GM19452 (cell line): ENCODE measurements at regions not wholly inside any gene's neighbourhood (a gene's known extent, or its start where the extent isn't known, plus 50 kb on each side); places are given as distances from the start of the nearest gene placed in this dataset.
A peak's percentile ranks its signal among the peaks of the same experiment; 100 is the strongest.

Experiments
- ATAC-seq: cut with Tn5 transposase; IDR thresholded peaks from one replicate; pipeline ENCODE4 v1.9.1; 2021; ENCODE audit not compliant: unreplicated experiment

DNA sequence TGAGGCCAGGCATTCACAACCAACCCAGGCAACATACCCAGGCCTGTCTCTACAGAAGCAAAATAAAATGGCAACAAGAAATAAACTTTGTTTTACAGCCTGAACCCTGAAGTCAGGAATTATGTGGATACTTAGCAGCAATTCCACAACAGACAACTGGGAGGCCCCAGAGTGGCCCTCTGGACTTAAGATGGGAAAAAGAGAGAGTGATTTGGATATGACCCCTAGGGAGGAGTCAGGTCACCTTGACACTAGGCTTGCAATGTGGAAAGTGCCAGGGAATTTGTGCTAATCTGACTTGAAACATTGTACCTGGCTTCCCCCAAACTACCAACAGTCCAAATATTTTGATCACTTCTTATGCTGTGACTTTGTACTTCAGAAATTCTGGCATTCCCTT is 193.1 kb downstream of the PARM1 start:
- ATAC-seq: no peak

DNA sequence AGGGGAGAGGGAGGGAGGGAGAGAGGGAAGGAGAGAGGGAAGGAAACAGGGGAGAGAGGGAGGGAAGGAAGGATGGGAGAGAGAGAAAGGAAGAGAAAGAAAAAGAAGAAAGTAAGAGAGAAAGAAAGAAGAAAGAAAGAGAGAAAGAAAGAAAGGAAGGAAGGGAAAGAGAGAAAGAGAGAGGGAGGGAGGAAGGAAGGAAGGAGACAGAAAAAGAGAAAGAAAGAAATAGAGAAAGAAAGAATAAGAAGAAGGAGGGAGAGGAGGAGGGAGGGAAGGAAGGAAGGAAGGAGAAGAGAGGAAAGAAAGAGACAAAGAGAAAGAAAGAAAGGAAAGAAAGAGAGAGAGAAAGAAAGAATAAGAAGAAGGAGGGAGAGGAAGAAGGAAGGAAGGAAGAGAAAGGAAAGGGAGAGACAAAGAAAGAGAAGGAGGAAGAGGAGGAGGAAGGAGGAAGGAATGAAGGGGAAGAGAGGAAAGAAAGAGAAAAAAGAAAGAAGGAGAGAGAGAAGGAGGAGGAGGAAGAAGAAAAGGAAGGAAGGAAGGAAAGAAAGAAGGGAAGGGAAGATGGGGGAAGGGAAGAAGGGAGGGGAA is 189.6 kb downstream of the PARM1 start:
- ATAC-seq: no peak

DNA sequence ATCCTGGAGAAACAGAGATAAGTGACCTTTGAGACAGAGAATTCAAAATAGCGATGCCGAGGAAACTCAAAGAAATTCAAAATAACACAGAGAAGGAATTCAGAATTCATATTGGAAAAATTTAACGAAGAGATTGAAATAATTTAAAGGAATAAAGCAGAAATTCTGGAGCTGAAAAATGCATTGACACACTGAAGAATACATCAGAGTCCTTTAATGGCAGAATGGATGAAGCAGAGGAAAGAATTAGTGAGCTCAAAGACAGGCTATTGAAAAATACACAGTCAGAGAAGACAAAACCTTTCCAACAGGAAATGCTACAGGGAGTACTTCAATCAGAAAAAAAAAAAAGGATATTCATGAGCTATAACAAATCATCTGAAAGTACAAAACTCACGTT is 185.8 kb downstream of the PARM1 start:
- ATAC-seq: no peak

GRCh38 chr4:75110061-75110460 is 177.1 kb downstream of the PARM1 start:
- no peak for ATAC-seq

- peak; percentile 71 for ATAC-seq
Measured at GRCh38 chr4:75107755-75108612, 175.1 kb downstream of the PARM1 start.

DNA sequence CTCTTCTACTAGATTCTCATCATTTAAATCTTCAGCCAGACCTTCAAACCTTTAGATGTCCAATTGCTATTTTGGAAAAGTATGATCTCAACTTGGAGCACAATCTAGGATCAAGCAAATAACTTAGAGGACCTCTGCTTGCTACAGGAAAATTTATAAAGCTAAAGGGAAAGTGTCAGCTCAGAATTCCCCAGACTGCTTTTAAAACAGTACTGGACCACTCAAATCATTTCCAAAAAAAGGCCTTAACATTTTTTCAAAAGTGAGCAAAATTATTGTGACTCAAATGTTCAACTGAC is 169.8 kb downstream of the PARM1 start:
- ATAC-seq: no peak

DNA sequence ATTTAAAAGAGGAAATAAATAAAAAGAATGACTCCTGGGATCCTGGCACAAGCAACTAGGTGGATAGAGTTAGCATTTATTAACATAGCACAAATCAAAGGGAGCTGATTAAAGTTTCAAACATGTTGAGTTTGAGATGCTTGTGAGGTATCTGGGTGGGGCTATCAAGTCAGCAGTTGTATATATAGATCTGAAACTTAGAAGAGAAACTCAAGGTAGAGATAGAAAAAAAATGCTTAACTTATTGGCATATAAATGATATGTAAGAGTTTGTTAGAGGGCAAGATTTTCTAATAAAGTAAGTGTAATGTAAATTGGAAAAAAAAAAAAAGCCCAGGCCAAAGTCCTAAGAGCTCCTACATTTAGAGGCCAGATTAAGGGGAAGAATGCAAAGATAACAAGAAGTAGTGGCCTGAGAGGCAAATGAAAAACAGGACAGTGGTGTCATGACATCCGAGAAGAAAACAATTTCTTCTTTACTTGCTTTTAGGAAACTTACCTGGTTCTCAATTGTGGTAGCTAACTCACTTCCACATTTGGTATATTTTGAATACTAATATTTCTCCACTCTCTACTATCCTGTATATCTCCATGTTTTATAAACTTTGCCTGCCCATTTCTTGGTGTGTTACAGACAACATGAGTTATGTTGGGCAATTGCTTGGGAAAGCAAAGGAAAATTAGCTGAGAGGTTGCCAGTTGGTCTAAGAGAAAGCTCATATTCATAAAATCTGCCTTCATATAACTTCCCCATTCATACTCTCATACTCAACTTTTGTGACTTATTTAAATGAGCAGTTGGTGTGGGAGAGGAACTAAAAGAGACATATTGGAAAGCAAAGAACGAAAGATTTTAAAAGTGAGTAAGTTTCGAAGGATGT is 169.2 kb downstream of the PARM1 start:
- ATAC-seq: peak; percentile 36
